Activated CD4-positive, alpha-beta T cell treated with anti-CD3 and anti-CD28 coated beads, Interleukin-2, amount 50 U/mL, for 48 hours (primary cell): ENCODE measurements at regions not wholly inside any gene's neighbourhood (a gene's known extent, or its start where the extent isn't known, plus 50 kb on each side); places are given as distances from the start of the nearest gene placed in this dataset.

Source experiments
- DNase-seq, 2 experiments: peaks; one replicate each; pipeline ENCODE4 v3.0.0-alpha.2; 2020

DNA sequence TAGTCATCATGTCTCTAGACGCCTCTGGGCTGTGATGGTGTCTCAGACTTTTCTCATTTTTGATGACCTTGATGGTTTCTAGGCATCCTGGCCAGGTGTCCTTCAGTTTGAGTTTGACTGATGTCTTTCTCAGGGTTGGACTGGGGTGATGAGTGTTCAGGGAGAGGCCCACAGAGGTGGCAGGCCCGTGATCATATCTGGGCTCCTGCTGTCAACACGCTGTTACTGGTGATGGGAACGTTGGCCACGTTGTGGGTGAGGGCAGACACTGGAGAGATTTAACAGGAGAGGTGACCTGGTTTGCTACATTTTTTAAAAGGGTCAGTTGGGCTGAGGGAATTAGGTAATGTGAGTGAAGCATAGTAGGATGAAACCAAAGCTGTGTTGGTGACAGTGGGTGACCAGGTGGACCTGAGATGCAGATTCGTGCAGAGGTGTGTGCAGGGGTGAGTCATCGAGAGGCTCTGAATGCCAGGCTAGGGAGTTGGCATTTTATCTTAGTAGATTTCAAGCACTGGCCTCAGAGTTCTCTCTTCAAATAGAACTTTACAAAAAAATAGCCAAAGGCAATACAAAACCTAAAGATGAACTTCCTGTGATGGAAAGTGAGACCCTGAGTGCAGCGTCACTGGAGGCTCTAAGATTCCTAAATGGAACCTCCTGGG lies 174.1 kb downstream of the CDH26 start:
- no peak for DNase-seq

DNA sequence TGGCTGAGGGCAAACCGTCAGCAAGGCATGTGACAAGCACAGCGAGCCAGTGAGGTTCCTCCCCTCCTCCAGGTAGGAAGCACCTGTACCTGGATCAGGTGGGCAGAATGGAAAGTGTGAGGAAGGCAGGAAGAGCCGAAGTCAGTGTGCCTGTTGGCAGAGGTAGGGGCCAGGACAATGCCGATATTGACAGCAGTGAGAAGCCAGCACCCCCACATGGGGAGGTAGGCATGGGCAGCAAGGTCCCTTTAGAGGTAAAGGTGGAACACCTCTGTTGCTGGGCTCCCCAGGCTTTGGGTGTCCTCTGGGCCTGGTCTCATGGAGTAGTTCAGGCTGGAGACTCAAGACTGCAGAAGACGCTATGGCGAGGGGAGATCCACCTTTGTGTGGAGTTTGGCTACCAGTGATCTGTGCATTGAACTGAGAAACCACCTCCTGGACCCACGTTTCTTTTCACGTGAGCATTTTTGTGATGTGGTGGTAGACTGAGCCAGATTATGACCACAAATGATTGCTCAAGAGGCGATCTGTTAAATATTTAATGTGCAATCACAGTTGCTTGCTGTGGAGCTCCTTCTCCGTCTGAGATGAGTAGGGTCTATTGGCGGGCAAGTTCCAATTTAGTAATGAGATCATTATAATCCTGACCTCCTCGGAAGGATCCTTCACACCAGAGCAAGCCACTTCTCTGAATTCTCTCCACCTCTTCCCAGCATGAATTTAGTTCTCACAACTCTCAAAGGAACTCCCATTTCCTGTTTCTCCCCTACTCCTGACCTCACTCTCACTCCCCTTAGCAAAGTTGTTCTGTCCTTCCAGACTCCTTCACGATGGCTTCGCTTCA lies 174.8 kb downstream of the CDH26 start:
- DNase-seq: no peak

DNA sequence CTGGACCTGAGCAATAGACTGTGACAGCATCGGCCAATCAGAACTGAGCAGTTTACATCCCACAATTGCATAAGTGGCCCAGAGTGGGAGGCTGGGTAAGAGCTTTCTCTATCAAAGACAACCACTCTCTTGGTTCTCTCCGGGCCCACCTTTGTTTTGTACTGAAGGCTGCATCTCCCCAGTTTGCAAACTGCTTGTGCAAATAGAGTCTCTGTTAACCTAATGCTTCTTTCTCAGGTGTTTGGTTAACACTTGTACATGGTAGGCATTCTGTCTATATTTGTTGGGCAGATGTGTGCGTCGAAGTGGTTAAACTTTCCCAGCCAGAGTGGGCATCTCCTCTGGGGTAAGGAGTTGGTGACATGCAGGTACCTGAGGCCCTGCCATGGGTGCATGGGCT lies 177.1 kb downstream of the CDH26 start:
- no peak for DNase-seq

DNA sequence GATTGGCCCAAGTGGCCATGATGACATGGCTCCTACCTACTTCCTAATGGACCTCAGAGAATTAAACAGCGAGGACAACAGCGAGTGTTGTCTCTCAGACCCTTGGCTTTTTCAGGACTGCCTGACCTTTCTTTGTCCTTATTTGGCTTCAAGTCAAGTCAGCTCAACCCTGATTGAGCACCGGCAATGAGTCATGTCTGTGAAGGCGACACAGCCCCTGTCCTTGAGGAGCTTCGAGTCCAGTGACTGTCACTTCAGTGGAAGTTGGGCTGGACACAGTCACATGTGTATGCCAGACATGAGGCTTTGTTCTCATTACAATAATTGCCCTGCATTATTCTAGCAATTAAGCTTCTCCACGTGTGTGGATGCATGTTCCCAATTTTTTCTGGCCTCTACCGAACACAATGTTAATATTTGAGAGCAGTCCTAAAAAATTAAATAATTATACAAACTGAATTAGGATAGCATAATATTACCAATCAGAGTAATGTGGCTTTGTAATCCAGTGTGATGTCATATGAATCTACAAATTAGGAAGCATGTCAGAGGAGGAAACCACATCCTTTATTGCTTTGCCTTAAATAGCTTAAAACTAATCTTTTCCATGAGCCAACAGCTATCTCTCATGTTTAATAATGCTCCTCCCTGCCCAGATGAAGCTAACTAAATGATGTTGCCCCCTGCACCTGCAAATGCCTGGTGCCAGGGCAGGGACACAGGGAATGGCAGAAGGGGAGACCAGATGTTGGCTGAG lies 178.6 kb downstream of the CDH26 start:
- DNase-seq: no peak

DNA sequence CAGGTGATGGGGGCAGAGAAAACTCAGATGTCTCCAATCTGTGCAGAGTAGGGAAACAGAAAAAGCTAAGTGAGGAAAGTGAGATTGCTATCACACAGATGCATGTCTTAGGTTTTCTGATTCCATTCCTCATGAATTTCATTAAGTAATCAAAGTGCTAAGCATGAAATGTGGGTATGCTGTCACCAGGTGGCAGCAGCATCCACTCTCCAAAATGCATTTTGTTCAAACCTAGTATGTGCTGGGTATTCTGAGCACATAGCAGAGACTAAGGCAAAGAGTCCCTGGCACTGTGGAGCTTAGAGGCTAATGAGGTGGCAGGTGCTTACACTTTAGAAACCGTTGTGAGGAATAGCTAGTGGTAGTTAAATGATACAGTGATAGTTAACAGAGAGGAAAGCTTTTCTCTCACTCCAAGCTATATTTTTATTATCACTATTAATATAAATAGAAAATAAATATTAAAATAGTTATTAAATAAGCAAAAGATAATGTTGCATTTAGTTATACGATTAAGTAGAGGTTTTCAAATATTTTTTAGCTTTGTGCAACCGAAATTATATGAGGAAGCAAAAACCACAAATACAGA lies 179.5 kb downstream of the CDH26 start:
- peak; percentile 51 for DNase-seq

DNA sequence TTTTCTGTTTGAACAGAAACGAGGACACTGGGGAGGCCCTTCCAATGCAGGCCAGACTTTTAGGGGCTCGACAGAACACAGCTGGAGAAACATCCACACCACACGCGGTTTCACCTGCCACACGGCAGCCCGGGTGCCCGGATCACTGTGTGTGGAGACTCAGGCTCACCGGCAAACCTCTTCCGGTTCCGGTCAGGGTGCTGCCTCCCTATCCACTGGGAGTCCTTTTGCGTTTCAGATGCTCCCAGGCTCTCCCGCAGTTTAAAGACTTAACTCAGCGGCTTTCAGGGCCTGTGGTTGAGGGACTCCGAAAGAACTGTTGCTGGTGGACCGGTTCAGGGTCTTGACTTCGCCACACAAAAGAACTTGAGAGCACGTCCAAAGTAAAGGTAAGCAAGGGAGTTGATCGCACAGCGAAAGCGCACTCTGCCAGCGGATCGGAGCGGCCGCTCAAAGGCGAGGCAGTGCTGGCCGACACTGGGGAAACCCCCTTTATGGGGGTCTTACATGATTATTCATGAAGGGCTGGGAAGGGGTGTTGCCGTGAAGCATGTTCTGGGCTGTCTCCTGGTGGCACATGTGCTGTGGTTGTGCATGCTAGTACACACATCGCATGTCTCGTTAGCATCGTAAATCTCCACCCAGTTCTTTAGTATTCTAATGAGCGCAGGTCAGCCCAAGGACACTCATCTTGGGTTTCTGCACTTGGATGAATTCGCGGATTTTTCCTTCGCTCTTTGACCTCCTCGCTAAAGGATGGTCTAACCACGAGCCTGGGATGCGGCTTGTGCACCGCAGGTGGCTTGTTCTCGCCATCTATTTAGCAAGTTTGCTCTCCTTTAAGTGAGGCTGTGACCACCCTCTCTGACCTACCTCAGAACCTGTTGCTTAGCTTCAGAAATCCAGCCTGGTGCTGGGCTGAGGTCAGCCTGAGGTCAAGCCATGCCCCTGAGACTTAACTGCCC lies 180.3 kb downstream of the CDH26 start:
- DNase-seq: peak; percentile 25 to 44

DNA sequence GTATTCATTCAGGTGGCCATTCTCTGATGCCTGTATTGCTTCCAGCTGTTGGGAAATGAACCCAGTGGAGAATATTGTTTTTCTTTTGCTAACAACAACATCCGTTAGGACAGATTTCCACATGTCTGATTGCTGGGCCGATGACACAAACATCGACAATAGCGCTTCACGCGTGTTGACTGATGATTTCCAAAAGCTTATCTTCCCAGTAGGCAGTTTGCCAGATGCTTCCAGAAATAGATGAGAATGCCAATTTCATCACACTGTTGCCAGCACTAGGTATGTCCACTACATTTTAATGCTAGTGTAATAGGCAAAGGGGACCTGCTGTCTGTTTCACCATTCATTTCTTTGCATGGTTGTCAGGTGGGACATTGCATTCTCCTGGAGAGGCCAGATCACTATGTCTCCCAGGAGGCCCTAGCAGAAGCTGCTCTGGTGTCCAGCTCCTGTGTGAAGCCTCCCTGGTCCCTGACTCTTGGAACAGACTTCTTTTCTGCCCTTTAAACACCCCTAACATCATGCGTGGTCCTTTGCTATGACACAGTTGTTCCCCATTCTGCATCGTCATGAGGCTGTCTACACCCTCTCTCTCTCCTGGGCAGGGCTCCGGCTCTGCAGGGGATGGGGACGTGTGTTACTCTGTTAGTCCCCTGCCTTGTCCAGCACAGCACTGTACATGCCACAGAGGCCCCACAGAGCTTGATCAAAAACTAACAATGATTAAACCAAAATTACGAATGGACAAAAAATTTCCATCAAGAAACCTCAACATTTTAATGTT lies 181.6 kb downstream of the CDH26 start:
- DNase-seq: no peak

DNA sequence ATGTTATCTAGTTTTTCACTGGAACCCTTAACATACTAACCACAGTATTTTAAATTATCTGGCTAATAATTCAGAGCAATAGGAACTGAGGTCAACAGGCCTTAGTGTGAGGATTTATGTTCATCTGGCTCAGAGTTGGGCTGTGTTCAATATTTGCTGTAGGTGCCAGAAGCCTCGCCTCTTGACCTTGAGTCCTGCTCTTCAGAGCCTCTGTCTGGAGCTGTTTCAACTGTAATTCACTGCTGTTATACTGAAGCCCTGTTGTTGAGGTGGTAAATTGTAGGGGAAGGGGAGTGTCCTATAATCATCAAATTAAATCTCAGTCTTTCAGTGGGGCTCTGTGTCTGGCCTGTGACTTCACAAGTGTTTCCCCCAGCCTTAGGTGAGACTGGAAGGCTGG lies 184.4 kb downstream of the CDH26 start:
- DNase-seq: no peak

DNA sequence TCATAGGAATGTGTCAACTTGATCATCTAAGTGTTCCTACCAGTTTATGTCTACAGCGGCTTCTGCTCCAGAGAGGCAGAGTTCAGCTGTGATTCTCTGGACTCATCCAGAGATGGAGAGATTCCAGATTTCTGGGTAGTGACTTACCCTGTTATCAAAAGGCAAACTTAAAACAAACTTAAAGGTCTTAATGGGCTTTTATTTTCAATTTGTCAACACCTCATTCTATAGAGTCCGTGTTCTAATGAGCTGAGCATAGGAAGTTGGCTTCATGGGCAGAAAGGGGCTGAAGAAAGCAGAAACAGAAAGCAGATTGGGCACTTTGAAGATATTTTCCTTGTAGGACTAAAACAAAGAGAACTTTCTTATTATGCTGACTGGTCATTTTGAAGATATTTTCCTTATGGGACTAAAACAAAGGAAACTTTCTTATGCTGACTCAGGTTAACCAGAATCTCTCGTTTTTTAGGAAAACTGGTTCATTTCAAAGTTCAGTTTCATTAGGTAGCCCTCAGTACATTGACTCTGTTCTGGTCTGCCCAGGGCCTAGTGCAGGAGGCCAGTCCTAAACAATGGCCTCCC lies 185.1 kb downstream of the CDH26 start:
- DNase-seq: no peak

DNA sequence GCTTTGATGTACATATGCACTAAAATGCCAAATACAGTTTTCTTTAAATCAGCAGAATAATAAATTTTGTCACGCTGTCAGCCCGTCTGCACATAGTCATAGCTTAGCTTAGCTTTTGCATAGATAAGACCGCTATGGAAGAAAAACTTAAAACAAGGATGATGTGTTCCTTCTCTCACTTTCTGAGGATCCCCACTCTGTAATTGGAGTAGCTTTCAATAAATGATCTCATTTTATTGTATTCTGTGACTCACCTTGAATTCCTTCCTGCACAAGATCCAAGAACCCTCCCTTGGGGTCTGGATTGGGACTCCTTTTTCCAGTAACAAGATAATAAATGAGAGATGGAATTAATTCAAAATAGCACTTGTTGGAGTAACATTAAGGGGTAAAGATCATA lies 186.2 kb downstream of the CDH26 start:
- no peak for DNase-seq

DNA sequence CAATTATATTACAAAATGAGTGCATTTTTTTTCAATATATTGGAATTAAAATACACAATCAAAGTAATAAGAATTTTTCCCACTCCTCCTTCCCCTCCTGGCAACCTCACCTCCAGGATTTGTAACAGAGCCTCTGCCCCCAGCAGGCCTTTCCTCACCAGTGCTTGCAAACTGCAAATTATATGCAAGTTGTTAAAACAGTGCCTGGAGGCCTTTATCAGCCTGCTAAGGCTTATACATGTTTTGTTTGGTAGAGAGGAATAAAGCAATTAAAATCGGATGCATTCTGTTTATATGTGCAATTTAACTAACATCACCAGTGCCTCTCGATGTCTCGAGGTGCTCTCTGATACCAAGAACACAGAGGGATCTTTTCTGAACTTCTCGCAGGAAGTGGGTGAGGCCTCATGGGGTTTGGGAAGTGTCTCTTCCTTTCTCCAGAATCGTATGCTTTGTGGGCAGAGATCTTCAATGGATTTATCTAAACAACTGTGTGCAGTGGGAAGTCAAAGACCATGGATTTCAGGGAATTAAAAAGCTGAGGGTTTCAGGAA lies 186.8 kb downstream of the CDH26 start:
- no peak for DNase-seq

DNA sequence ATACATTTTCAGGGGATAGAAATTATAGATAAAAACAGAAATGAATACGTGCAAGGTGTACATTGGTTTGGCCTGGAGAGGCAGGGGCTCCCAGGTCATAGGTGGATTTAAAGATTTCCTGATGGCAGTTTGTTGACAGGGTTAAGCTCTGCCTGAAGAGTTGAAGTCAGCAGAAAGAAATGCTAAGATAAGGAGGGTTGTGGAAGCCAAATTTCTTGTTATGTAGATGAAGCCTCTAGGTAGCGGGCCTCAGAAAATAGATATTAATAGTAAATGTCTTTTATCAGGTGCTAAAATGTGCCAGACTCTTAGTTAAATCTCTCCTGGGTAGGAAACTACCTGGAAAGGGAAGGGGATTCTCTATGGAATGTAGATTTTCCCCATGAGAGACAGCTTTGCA lies 188.8 kb downstream of the CDH26 start:
- no peak for DNase-seq

DNA sequence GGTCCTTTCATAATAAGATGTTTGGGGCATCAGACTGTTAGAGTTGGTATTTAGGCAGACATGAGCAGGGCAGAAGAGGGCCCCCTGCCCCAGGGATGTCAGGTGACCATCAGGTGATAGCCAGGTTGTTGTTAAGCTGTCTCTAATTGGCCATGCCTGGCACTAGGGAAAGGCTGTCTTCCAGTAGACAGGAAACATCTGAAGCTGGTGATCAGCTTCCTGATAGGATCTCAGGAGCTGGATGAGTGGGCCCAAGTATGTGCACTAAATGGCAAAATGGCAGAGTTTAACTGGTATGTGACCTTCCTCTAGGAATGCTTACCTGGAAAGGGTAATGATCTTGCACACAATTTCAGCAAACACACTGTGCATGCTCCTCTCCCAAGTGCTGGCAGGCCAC lies 190.7 kb downstream of the CDH26 start:
- DNase-seq: no peak

DNA sequence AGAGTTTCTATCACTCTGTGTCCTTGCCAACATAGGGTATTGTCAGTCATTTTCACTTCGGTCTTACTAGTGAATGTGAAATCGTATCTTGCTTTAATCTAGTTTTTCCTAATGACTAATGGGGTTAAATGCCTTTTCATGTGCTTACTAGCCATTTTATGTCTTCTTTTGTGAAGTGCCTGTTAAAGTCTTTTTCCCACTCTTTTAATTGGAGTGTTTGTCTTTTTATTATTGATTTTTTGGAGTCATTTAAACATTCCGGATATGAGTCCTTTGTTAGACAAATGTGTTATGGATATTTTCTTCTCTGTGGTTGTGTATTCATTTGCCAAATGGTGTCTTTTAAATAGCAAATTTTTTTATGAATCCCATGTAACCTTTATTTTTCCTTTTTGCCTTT lies 194.6 kb downstream of the CDH26 start:
- DNase-seq: no peak

DNA sequence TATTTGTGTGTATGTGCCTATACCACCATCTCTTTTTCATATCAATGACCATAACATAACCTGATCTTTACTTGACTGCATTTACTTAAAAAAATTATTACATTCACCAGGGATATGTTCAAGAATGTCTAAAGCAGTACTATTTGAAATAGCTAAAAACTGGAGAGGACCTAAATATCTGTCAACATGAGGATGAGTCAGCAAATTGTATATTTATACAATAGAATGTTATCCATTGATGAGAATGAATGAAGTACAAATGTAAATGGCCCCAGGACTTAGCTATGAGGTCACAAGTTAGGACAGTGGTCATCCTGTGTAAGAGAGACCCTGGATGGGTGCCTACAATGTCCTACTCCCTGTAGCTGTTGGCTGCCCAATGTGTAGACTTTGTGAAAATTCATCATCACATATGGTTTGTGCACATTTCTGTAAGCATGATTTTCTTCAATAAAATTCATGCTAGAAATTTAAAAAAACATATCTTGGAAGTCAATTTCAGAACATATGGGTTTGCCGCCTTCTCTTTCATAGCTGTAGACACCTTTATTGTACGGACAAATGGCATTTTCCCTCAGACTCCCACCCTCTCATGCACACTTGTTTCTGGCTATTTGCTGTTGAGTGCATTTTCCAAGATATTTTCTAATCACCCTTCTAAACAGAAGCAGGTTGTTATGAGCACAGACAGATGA lies 202.4 kb downstream of the CDH26 start:
- no peak for DNase-seq

DNA sequence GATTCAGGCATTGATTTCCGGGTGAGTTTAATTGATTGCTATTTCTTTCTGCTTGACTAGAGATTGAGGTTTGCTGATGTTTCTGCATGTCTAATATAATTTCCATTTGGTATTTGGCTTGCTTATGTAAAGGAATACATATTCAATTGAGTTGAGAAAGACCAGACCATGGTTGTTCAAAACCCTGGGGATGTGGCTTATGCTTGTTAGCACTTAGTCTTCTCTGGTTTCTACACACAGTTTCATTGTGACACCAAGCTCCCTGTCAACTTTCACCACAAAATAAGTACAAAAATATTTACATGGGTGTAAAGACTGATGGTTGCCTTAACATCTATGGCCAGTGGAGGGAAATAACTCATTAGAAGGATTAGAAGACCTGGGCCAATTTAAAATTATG lies 209.6 kb downstream of the CDH26 start:
- DNase-seq: no peak

DNA sequence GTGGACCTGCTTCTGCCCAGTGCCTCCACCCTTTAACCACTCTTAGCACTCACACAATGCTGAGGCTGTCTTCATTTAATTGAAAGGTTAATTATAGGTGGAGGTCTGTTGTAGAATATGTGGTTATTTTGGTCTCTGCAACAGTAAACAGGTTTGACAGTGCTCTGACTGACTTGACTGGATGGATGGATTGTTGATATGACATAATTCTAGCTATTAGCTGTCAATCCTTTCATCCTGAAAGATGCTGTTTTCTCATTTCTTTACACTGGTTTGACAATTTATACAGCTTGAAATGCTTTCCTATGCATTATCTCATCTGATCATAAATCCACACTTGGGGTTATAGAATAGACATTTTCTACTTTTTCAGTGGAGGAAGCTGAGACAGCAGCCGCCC lies 210.7 kb downstream of the CDH26 start:
- no peak for DNase-seq

DNA sequence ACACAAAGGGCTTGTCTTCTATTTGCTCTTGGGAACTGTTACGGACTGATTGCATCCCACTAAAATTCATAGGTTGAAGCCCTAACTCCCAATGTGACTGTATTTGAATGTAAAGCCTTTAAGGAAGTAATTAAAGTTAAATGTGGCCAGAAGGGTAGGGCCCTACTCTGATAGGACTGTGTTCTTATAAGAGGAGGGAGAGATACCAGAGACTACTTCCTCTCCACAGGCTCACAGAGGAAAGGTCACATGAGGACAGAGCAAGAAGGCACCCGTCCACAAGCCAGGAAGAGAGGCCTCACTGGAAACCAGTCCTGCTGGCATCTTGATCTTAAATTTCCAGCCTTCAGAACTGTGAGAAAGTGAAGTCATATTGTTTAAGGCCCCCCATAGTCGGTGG lies 211.9 kb downstream of the CDH26 start:
- DNase-seq: no peak

DNA sequence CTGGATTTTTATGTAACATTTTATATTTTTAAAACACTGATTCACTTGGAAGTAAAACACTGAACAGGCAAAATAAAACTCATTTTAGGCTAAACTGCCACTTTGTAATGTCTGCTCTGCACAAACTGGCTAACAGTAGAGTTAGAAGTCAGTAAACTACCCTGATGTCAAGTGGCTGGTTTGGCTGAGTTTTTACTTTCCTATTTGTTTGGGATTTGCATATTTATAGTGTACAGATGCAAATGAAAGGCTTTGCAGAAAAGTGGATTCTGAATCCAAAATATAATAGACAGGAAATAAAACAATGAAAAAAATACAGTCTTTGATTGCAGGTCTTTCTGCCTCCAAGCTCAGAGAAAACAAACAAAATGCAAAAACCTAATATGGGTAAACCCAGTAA lies 213.1 kb downstream of the CDH26 start:
- no peak for DNase-seq

DNA sequence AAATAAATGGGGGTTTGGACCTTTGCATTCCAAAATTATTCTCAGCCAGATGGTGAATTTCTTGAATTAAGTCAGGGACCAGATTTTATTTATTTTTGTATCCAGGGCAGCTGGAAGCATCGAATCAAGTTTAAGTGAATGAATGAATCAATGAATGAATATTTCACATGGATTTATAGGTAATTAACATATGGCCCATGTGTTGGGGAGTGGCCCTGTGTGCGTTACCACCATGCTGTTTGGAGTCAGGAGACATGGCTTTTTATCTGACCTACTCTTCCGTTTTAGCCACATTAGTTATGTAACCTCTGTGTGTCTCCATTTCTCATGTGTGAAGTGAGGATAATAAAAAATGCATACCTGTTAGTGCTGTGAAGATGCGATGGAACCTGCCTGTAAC lies 213.5 kb downstream of the CDH26 start:
- DNase-seq: no peak
